Mesenchymal stem cell (in vitro differentiated cells and primary cell): ENCODE measurements at regions not wholly inside any gene's neighbourhood (a gene's known extent, or its start where the extent isn't known, plus 50 kb on each side); places are given as distances from the start of the nearest gene placed in this dataset.
A peak's percentile ranks its signal among the peaks of the same experiment; 100 is the strongest.

ENCODE experiments used
- DNase-seq: peaks from one replicate; pipeline ENCODE4 v3.0.0-alpha.2; 2013
- H2AFZ ChIP-seq: one replicate; pipeline ENCODE4 v1.6.1; 2013; ENCODE audit warnings: low read depth, mild to moderate bottlenecking, control low read depth, inconsistent platforms, low read length, moderate library complexity
- H2AK5ac ChIP-seq: 2 replicates; pipeline ENCODE4 v1.6.1; 2013; ENCODE audit warnings: low read length, moderate library complexity, mild to moderate bottlenecking, inconsistent platforms; ENCODE audit not compliant: severe bottlenecking
- H2BK120ac ChIP-seq: one replicate; pipeline ENCODE4 v1.6.1; 2013; ENCODE audit warnings: low read depth, mild to moderate bottlenecking, inconsistent platforms, low read length, moderate library complexity
- H2BK12ac ChIP-seq, 2 experiments: one replicate each; pipeline ENCODE4 v1.6.1; 2013; ENCODE audit warnings: inconsistent platforms in 2 of 2, low read length in 2 of 2, mild to moderate bottlenecking in 2 of 2, moderate library complexity in 2 of 2, control low read depth in 1 of 2
- H2BK15ac ChIP-seq: one replicate; pipeline ENCODE4 v1.6.1; 2013; ENCODE audit warnings: mild to moderate bottlenecking, low read depth, inconsistent platforms; ENCODE audit not compliant: poor library complexity, severe bottlenecking
- H2BK5ac ChIP-seq: 2 replicates; pipeline ENCODE4 v1.6.1; 2013; ENCODE audit warnings: low read depth, mild to moderate bottlenecking, low read length, control low read depth, inconsistent platforms; ENCODE audit not compliant: poor library complexity, severe bottlenecking
- H3K14ac ChIP-seq, 2 experiments: one replicate each; pipeline ENCODE4 v1.6.1; 2013; ENCODE audit warnings: inconsistent platforms in 2 of 2, low read length in 2 of 2, control low read depth in 1 of 2, mild to moderate bottlenecking in 1 of 2, moderate library complexity in 1 of 2
- H3K18ac ChIP-seq, 2 experiments: one replicate each; pipeline ENCODE4 v1.6.1; 2013; ENCODE audit warnings: inconsistent platforms in 2 of 2, low read length in 2 of 2, control low read depth in 1 of 2, low read depth in 1 of 2, mild to moderate bottlenecking in 1 of 2
- H3K23ac ChIP-seq, 2 experiments: one replicate each; pipeline ENCODE4 v1.6.1; 2013; ENCODE audit warnings: inconsistent platforms in 2 of 2, low read length in 2 of 2, mild to moderate bottlenecking in 2 of 2, moderate library complexity in 2 of 2, control low read depth in 1 of 2
- H3K27ac ChIP-seq: 2 replicates; pipeline ENCODE4 v1.5.1; 2013; ENCODE audit warnings: mild to moderate bottlenecking, moderate library complexity, low read length, control low read depth, inconsistent platforms; ENCODE audit not compliant: poor library complexity, severe bottlenecking
- H3K27me3 ChIP-seq, 2 experiments: 2 replicates each; pipeline versions ENCODE4 v1.6.1 to v1.7.0; 2013; ENCODE audit warnings: low read length in 2 of 2, mild to moderate bottlenecking in 2 of 2, moderate library complexity in 2 of 2, control low read depth in 1 of 2, inconsistent platforms in 1 of 2; ENCODE audit not compliant: control insufficient read depth in 1 of 2, insufficient read depth in 1 of 2
- H3K36me3 ChIP-seq, 2 experiments: 2 replicates each; pipeline versions ENCODE4 v1.6.1 to v1.7.0; 2013; ENCODE audit warnings: low read length in 2 of 2, control low read depth in 1 of 2, inconsistent platforms in 1 of 2, low read depth in 1 of 2, mild to moderate bottlenecking in 1 of 2; ENCODE audit not compliant: insufficient read depth in 2 of 2, control insufficient read depth in 1 of 2
- H3K4ac ChIP-seq, 2 experiments: one replicate each; pipeline ENCODE4 v1.6.1; 2013; ENCODE audit warnings: inconsistent platforms in 2 of 2, low read length in 2 of 2, mild to moderate bottlenecking in 2 of 2, moderate library complexity in 2 of 2, control low read depth in 1 of 2, low read depth in 1 of 2
- H3K4me1 ChIP-seq: 2 replicates; pipeline ENCODE4 v1.6.1; 2013; ENCODE audit warnings: low read depth, low read length, control low read depth; ENCODE audit not compliant: control insufficient read depth, insufficient read depth
- H3K4me2 ChIP-seq: 2 replicates; pipeline ENCODE4 v1.6.1; 2013; ENCODE audit warnings: low read length, mild to moderate bottlenecking, inconsistent platforms; ENCODE audit not compliant: poor library complexity, severe bottlenecking
- H3K4me3 ChIP-seq, 2 experiments: 2 replicates each; pipeline versions ENCODE4 v1.5.1 to v1.7.0; 2013; ENCODE audit warnings: low read length in 2 of 2, mild to moderate bottlenecking in 2 of 2, control low read depth in 1 of 2, low read depth in 1 of 2; ENCODE audit not compliant: insufficient read depth in 1 of 2
- H3K79me1 ChIP-seq: replicated peaks from 2 replicates; pipeline ENCODE4 v1.6.1; 2013; ENCODE audit warnings: mild to moderate bottlenecking, control low read depth, low read length, inconsistent platforms; ENCODE audit not compliant: poor library complexity, severe bottlenecking
- H3K9ac ChIP-seq: 2 replicates; pipeline ENCODE4 v1.7.0; 2013; ENCODE audit warnings: mild to moderate bottlenecking, low read length, moderate library complexity
- H3K9me3 ChIP-seq: 2 replicates; pipeline ENCODE4 v1.7.0; 2013; ENCODE audit warnings: mild to moderate bottlenecking, low read length; ENCODE audit not compliant: control insufficient read depth
- H4K8ac ChIP-seq: one replicate; pipeline ENCODE4 v1.6.1; 2013; ENCODE audit warnings: inconsistent platforms, mild to moderate bottlenecking, low read length, moderate library complexity
- H4K91ac ChIP-seq: one replicate; pipeline ENCODE4 v1.6.1; 2013; ENCODE audit warnings: mild to moderate bottlenecking, low read length, inconsistent platforms
- WGBS: methylation state at CpG from one replicate; pipeline ENCODE4 v1.1.7; 2013; ENCODE audit warnings: mixed read lengths; 5-methylcytosine and 5-hydroxymethylcytosine counted together

DNA sequence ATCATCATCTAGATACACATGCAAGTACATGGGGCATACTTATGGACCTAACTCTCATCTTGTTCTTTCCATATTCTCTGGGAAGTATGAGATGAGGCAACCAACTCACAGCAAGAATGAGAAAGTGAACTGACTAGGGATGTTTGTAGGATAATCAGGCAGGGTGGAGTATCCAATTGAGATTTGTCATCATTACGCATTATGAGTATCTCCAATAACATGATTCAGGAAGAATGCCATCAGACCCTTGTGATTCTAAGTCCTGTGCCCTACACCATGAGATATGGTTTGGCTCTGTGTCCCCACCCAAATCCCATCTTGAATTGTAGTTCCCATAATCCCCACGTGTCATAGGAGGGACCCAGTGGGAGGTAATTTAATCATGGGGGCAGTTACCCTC is 154.0 kb downstream of the SLC30A10 start:
- Histone ChIP-seq H2BK15ac (no peak overlapping the region), H3K4ac (no peak overlapping the region), H3K36me3 (no peaks in the 10 kb centered on the region), H4K8ac (no peak overlapping the region), H2AFZ (no peak overlapping the region), H3K18ac (no peak overlapping the region), H2BK5ac (no peak overlapping the region), H3K4me3 (no peak overlapping the region), H2BK12ac (no peak overlapping the region), H4K91ac (no peak overlapping the region), H3K4me2 (no peak overlapping the region), H3K4me1 (no peaks in the 10 kb centered on the region), H3K9ac (no peak overlapping the region), H3K23ac (no peak overlapping the region), H3K79me1 (no peaks in the 10 kb centered on the region), H3K27ac (no peak overlapping the region), H2BK120ac (no peak overlapping the region), H3K9me3 (no peaks in the 10 kb centered on the region), H3K27me3 (no peaks in the 10 kb centered on the region), H3K14ac (no peak overlapping the region), H2AK5ac (no peak overlapping the region)
- WGBS = 100% methylated on average over 1 of the region's 2 CpGs
- no peak for DNase-seq

DNA sequence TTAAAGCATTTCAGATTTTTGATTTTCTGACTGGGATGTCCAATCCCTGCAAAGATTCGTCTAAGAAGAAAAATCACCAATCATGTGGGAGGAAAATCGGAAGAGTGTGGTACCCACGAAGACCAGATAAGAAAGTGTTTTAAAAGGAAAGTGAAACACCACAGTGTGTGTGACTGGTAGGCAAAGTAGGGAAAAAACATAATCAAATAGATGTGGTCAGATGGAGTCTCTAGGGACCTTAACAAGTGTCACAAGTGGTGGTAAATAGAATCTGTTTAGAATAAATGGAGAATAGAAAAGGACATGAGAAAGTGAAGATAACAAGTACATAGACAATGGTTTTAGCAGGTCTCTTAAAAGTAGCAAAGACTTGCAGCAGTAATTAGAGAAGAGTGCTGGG is 154.6 kb downstream of the SLC30A10 start:
- no peaks in the 10 kb centered on the region for H3K36me3 ChIP-seq
- H3K4me1 ChIP-seq = no peaks in the 10 kb centered on the region
- H3K18ac ChIP-seq = no peak overlapping the region
- no peaks in the 10 kb centered on the region for H3K27me3 ChIP-seq
- H2AK5ac ChIP-seq = no peak overlapping the region
- H4K8ac ChIP-seq = no peak overlapping the region
- H4K91ac ChIP-seq = no peak overlapping the region
- H3K4me3 ChIP-seq = no peak overlapping the region
- no peak overlapping the region for H2BK15ac ChIP-seq
- H3K4me2 ChIP-seq = no peak overlapping the region
- no peak overlapping the region for H2AFZ ChIP-seq
- WGBS = 91% methylated on average over 3 of the region's 3 CpGs
- H3K9ac ChIP-seq = no peak overlapping the region
- H3K27ac ChIP-seq = no peak overlapping the region
- no peak overlapping the region for H2BK5ac ChIP-seq
- no peak for DNase-seq
- no peak overlapping the region for H2BK120ac ChIP-seq
- no peaks in the 10 kb centered on the region for H3K9me3 ChIP-seq
- no peak overlapping the region for H2BK12ac ChIP-seq
- no peak overlapping the region for H3K4ac ChIP-seq
- H3K23ac ChIP-seq = no peak overlapping the region
- H3K79me1 ChIP-seq = no peaks in the 10 kb centered on the region
- no peak overlapping the region for H3K14ac ChIP-seq

DNA sequence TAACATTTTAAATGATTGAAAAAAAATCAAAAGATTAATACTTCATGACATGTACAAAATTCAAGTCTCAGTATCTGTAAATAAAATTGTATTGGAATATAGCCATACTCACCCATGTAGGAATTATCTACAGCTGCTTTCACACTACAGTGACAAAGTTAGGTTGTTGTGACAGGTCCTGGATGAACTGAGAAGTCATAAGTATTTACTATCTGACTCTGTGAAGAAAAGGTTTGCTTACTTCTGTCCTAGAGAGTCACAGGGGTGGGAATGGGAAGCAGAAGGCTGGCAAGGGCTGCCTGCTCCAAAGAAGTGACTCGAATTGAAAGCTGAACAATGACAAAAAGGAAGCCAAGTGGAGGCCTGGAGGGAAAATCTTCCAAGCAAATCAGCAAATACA is 155.2 kb downstream of the SLC30A10 start:
- Histone ChIP-seq H3K9ac (no peak overlapping the region), H2BK15ac (no peak overlapping the region), H2AFZ (no peak overlapping the region), H3K4me1 (no peaks in the 10 kb centered on the region), H2BK120ac (no peak overlapping the region), H3K4me3 (no peak overlapping the region), H3K14ac (no peak overlapping the region), H3K36me3 (no peaks in the 10 kb centered on the region), H4K8ac (no peak overlapping the region), H3K27me3 (no peaks in the 10 kb centered on the region), H2AK5ac (no peak overlapping the region), H4K91ac (no peak overlapping the region), H3K9me3 (no peaks in the 10 kb centered on the region), H3K4me2 (no peak overlapping the region), H2BK5ac (no peak overlapping the region), H3K27ac (no peak overlapping the region), H3K4ac (no peak overlapping the region), H3K79me1 (no peaks in the 10 kb centered on the region), H3K23ac (no peak overlapping the region), H3K18ac (no peak overlapping the region), H2BK12ac (no peak overlapping the region)
- no peak for DNase-seq
- 53% methylated on average over 1 of the region's 1 CpG for WGBS

DNA sequence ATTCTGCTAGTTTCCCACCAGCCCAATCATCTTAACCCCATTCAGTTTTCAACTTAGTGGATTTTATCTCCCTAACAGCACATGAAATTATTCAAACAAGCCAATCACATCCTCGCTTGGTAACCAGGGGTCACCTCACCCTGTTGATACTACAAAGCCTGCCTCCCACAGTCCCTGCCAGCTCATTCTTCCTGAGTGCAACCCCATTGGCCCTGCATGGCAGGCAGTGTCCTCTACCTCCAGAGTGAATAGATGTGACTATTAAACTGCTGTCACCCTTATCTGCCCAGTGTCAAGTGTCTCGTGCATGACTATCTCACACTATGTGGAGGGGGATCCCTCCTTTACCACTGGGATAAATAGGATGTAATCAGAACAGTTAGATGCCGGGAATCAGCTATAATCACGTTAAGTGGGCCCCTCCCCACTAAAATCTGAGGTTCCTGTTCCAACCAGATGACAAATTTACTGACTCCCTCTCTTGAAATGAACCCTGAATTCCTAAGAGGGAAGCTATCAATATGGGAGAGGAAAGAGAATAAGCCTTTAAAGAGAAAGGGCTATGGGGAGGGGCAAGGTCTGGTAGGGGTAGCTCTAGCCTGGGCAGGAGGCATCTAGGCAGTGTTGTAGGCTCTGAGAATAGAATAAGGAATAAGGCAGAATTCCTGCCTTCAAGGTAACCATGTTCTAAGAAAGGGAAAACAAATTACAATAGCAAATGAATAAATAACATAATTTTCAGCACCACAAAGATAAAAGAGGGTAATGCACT is 155.9 kb downstream of the SLC30A10 start:
- no peaks in the 10 kb centered on the region for H3K4me1 ChIP-seq
- no peak overlapping the region for H3K27ac ChIP-seq
- no peak overlapping the region for H2BK15ac ChIP-seq
- no peaks in the 10 kb centered on the region for H3K9me3 ChIP-seq
- no peak overlapping the region for H2BK120ac ChIP-seq
- H3K4me2 ChIP-seq = no peak overlapping the region
- H3K36me3 ChIP-seq = no peaks in the 10 kb centered on the region
- H4K91ac ChIP-seq = no peak overlapping the region
- H3K27me3 ChIP-seq = no peaks in the 10 kb centered on the region
- no peak overlapping the region for H3K4ac ChIP-seq
- H3K4me3 ChIP-seq = no peak overlapping the region
- H3K79me1 ChIP-seq = no peaks in the 10 kb centered on the region
- H3K9ac ChIP-seq = no peak overlapping the region
- H2AFZ ChIP-seq = no peak overlapping the region
- H2BK5ac ChIP-seq = no peak overlapping the region
- no peak for DNase-seq
- no peak overlapping the region for H3K18ac ChIP-seq
- H4K8ac ChIP-seq = no peak overlapping the region
- H2BK12ac ChIP-seq = no peak overlapping the region
- peak overlapping the region; percentile 27 for H2AK5ac ChIP-seq
- no peak overlapping the region for H3K23ac ChIP-seq
- 84% methylated on average over 4 of the region's 4 CpGs for WGBS
- no peak overlapping the region for H3K14ac ChIP-seq
